DMS114 treated with DMSO at 0.1 percent for 48 hours (cell line): ENCODE measurements at regions not wholly inside any gene's neighbourhood (a gene's known extent, or its start where the extent isn't known, plus 50 kb on each side); places are given as distances from the start of the nearest gene placed in this dataset.

ENCODE experiments used
- DNase-seq: peaks from one replicate; lab custom pipeline; 2025; ENCODE audit not compliant: unreplicated experiment; lab: John Stamatoyannopoulos, UW

DNA sequence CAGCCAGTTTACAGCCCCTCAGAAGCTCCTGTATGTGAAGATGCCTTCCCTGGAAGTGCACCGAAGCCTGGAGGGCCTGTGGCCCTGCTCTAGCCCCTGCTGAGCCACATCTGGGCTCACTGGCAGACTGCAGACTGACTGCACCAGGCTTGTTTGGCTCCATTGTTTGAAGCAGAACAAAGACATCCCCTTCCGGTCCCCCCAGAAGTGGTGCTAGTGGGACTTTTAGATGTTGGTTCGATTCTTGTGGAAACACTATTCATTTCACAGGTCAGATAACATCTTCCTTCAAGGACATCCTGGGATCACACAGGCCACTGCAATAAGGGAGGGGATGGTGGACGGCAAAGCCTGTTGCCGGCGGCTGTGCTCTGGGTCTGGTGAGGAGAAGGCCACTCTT is 57.8 kb upstream of the CBLN2 start:
- DNase-seq, result no peak

DNA sequence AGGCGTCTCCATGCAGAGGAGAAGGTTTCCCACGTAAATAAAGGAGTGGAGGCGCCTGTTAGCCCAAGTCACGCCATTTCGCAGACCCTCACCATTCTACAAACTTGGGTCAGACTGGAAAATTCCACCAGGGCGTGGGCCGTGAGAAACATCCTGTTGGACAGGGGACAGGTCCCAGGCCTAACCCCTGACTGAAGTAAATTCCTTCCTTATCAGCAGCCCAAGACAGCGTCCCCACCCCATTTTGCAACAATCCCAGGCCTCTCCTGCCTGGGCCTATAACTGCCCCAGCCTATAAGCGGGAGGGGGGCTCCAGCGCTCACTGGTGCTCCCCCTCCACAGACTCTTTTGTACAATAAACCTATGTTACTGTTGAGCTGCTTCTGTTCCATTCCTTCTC is 57.3 kb upstream of the CBLN2 start:
- DNase-seq, result no peak
